ENCODE measurements at regions not wholly inside any gene's neighbourhood (a gene's known extent, or its start where the extent isn't known, plus 50 kb on each side); places are given as distances from the start of the nearest gene placed in this dataset.

DNA sequence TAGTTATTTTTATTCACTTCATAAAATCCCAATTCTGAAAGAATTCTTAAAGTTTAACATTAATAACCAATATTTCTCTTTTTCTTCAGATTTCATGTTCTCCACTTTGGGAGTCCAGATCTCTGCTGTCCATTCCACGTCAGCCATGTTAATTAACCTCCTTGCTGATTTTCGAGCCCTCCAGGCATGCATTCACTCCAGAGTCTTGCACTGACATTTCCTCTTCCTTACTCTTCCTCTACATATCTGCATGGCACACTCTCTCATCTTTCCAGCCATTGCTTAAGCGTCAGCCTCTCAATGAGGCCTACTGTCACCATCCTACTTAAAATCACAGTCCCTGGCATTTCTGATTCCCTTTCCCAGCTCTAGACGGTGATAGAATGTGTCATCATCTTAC lies 144.8 kb downstream of the MAD2L1 start:
- no peak overlapping the region for H3K27ac Mint-ChIP-seq
- TF ChIP-seq, protein P1, sequence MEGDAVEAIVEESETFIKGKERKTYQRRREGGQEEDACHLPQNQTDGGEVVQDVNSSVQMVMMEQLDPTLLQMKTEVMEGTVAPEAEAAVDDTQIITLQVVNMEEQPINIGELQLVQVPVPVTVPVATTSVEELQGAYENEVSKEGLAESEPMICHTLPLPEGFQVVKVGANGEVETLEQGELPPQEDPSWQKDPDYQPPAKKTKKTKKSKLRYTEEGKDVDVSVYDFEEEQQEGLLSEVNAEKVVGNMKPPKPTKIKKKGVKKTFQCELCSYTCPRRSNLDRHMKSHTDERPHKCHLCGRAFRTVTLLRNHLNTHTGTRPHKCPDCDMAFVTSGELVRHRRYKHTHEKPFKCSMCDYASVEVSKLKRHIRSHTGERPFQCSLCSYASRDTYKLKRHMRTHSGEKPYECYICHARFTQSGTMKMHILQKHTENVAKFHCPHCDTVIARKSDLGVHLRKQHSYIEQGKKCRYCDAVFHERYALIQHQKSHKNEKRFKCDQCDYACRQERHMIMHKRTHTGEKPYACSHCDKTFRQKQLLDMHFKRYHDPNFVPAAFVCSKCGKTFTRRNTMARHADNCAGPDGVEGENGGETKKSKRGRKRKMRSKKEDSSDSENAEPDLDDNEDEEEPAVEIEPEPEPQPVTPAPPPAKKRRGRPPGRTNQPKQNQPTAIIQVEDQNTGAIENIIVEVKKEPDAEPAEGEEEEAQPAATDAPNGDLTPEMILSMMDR (IDR thresholded peaks at IDR 0.05), result no peak
- DNase-seq, result no peak
- H3K9me3 Mint-ChIP-seq, result peaks cover 4% of the 10 kb centered on the region
- H3K36me3 Mint-ChIP-seq (ENCODE audit: low read depth), result no peaks in the 10 kb centered on the region
- H3K4me3 Mint-ChIP-seq, result no peak overlapping the region
- H3K4me1 Mint-ChIP-seq, result no peaks in the 10 kb centered on the region
- H3K27me3 Mint-ChIP-seq (ENCODE audit: low read depth, poor library complexity), result no peaks in the 10 kb centered on the region

DNA sequence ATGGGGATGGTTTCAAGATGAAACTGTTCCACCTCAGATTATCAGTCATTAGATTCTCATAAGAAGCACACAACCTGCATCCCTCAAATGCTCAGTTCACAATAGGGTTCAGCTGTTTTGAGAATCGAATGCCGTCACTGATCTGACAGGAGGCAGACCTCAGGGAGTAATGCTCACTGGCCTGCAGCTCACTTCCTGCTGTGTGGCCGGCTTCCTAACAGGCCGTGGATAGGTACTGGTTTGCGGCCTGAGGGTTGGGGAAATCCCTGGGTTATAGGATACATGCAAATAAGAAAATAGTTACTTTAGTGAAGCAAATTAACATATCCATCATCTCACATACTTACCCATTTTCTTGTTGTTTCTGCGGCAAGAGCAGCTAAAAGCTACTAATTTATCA lies 160.4 kb downstream of the MAD2L1 start:
- TF ChIP-seq, protein P1 (IDR thresholded peaks at IDR 0.05), result no peak
- no peaks in the 10 kb centered on the region for H3K36me3 Mint-ChIP-seq (ENCODE audit: low read depth)
- no peaks in the 10 kb centered on the region for H3K4me1 Mint-ChIP-seq
- peaks cover 19% of the 10 kb centered on the region for H3K9me3 Mint-ChIP-seq
- no peaks in the 10 kb centered on the region for H3K27me3 Mint-ChIP-seq (ENCODE audit: low read depth, poor library complexity)
- H3K27ac Mint-ChIP-seq, result no peak overlapping the region
- no peak for DNase-seq
- no peak overlapping the region for H3K4me3 Mint-ChIP-seq

DNA sequence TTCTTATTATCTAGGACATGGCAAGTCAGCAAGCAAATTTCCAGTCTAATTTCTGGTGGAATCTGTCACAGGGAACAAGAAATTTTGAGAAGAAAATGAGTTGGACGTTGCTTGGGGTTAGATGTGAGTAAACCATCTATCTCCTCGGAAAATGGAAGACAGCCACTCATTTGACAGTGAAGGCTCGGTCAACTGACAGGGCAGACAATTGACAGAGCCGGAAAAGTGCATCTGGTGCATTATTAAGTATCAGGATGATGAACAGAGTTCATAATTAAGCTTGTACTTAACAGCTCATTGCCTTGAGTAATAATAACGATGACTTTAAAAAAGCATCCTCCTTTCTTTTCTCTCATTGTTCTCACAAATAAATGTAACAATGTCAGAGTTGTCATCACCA lies 168.4 kb downstream of the MAD2L1 start:
- TF ChIP-seq, protein P1 (IDR thresholded peaks at IDR 0.05), result no peak
- H3K36me3 Mint-ChIP-seq (ENCODE audit: low read depth), result no peaks in the 10 kb centered on the region
- H3K27me3 Mint-ChIP-seq (ENCODE audit: low read depth, poor library complexity), result peaks cover 4% of the 10 kb centered on the region
- no peak for DNase-seq
- H3K4me1 Mint-ChIP-seq, result no peaks in the 10 kb centered on the region
- no peaks in the 10 kb centered on the region for H3K9me3 Mint-ChIP-seq
- no peak overlapping the region for H3K27ac Mint-ChIP-seq
- H3K4me3 Mint-ChIP-seq, result no peak overlapping the region

DNA sequence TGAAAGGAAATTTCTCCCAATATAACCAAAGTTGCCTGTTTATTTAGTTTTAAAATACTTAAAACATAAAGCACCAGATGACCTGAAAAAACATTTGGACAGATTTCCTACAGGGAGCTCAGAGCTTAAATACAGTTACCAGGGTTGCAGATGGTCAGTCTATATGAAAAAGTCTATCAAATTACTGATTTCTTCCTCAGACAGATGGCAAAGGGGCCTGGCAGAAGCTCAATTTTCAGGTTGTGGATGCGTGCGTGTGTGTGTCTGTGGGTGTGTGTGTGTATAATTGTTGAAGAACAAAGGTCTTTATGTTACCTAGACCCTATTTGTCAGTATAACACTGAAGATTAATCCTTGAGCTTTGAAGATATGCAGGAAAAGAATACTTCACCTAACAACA lies 169.4 kb downstream of the MAD2L1 start:
- Mint-ChIP-seq H3K36me3 (ENCODE audit: low read depth) (no peaks in the 10 kb centered on the region), H3K4me1 (no peaks in the 10 kb centered on the region), H3K9me3 (no peaks in the 10 kb centered on the region), H3K27me3 (ENCODE audit: low read depth, poor library complexity) (peaks cover 4% of the 10 kb centered on the region), H3K27ac (no peak overlapping the region), H3K4me3 (no peak overlapping the region)
- TF ChIP-seq, protein P1 (IDR thresholded peaks at IDR 0.05), result no peak
- DNase-seq, result no peak

DNA sequence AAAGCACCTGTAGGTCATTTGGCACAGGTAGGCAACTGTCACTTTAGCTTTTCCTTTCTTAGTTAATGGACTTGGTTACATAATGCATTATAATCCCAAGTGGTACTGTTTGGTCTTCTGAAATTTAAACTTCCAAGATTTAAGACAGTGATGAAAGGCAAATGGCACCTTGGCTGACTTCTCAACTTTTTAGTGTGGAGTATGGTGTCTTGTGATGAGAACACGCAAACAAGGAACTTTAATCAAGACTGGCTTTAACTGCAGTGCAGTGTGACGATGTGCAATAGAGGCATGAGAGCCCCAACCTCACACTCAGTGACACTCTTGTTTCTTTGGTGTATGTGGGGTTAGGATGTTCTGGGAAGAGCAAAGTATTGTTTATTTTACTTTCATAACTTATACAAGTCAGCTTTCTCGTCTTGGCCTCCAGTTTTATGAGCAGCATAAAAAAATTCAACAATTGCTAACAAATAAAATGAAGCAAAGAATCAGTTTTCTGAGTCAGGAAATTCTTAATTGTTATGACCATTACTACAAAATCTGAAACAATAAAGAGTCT lies 171.9 kb downstream of the MAD2L1 start:
- Mint-ChIP-seq H3K27me3 (ENCODE audit: low read depth, poor library complexity) (peaks cover 4% of the 10 kb centered on the region), H3K4me3 (no peak overlapping the region), H3K27ac (no peak overlapping the region), H3K4me1 (no peaks in the 10 kb centered on the region), H3K36me3 (ENCODE audit: low read depth) (no peaks in the 10 kb centered on the region), H3K9me3 (no peaks in the 10 kb centered on the region)
- DNase-seq, result no peak
- TF ChIP-seq, protein P1 (IDR thresholded peaks at IDR 0.05), result no peak

DNA sequence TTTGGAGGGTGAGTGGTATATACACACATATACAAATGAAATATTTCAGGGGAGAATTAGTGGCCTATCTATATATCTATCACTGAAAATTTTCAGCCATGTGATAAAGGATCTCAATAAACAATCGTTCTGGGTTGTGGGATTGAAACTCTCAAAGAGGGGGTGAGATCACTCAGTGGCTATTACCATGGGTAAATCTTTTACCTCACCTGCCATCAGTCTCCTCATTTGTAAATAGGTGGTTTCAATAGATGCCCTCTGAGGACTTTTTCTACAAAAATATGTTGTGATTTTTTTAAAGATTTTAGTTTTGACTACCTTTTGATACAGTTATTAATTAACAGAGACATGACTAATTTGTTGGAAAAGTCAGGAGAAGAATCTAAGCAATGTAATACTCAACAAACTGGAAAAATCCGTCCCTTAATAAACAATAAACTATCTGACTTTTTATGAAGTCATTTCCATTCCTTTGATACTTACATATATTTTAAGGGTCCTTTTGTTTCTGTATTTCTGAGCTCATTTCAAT lies 192.8 kb downstream of the MAD2L1 start:
- Mint-ChIP-seq H3K36me3 (ENCODE audit: low read depth) (no peaks in the 10 kb centered on the region), H3K27ac (no peak overlapping the region), H3K9me3 (no peaks in the 10 kb centered on the region), H3K4me1 (no peaks in the 10 kb centered on the region), H3K27me3 (ENCODE audit: low read depth, poor library complexity) (peaks cover 5% of the 10 kb centered on the region), H3K4me3 (no peak overlapping the region)
- DNase-seq, result no peak
- TF ChIP-seq, protein P1 (IDR thresholded peaks at IDR 0.05), result no peak
